ENCODE measurements at regions not wholly inside any gene's neighbourhood (a gene's known extent, or its start where the extent isn't known, plus 50 kb on each side); places are given as distances from the start of the nearest gene placed in this dataset.

DNA sequence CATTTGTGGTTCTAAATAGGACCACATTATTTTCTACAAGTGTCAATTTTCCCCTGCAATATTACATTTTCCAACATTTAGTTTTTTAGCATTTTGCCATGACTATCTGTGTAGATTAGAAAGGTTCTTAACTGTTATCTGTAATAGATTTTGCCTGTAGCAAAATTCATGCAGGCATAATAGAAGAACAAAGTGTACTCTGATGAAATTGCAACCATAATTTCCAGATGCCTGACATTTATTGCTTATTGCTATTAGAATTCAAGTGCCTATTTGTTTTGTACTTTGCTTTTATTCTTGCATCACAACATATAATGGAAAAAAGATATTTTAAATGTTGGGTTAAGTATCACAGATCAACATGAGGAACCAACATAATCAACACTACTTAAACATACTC lies 337.7 kb downstream of the TOX3 start:
- TF ChIP-seq RAD21 (CRISPR knock-in tag; IDR thresholded peaks at IDR 0.05) (no peak), E2F1 (CRISPR knock-in tag; IDR thresholded peaks at IDR 0.05) (no peak), ZNF225 (CRISPR knock-in tag; IDR thresholded peaks at IDR 0.05) (no peak), SALL1 (CRISPR knock-in tag; IDR thresholded peaks at IDR 0.05) (no peak), TBL1XR1 (IDR thresholded peaks at IDR 0.05; ENCODE audit: borderline replicate concordance, low read length, partially characterized antibody) (no peak), TOE1 (CRISPR knock-in tag; IDR thresholded peaks at IDR 0.05) (no peak), CHD4 (IDR thresholded peaks at IDR 0.05; ENCODE audit: borderline replicate concordance, low read length) (no peak), ZNF883 (CRISPR knock-in tag; IDR thresholded peaks at IDR 0.05; ENCODE audit: not compliant biosample characterization) (no peak), ZBTB33 (CRISPR knock-in tag; IDR thresholded peaks at IDR 0.05) (no peak), MAX (IDR thresholded peaks at IDR 0.05) (no peak), CAMTA2 (CRISPR knock-in tag; IDR thresholded peaks at IDR 0.05; ENCODE audit: borderline replicate concordance) (no peak), ARHGAP35 (CRISPR knock-in tag; IDR thresholded peaks at IDR 0.05; ENCODE audit: borderline replicate concordance) (no peak)
- TF ChIP-seq, protein P1, sequence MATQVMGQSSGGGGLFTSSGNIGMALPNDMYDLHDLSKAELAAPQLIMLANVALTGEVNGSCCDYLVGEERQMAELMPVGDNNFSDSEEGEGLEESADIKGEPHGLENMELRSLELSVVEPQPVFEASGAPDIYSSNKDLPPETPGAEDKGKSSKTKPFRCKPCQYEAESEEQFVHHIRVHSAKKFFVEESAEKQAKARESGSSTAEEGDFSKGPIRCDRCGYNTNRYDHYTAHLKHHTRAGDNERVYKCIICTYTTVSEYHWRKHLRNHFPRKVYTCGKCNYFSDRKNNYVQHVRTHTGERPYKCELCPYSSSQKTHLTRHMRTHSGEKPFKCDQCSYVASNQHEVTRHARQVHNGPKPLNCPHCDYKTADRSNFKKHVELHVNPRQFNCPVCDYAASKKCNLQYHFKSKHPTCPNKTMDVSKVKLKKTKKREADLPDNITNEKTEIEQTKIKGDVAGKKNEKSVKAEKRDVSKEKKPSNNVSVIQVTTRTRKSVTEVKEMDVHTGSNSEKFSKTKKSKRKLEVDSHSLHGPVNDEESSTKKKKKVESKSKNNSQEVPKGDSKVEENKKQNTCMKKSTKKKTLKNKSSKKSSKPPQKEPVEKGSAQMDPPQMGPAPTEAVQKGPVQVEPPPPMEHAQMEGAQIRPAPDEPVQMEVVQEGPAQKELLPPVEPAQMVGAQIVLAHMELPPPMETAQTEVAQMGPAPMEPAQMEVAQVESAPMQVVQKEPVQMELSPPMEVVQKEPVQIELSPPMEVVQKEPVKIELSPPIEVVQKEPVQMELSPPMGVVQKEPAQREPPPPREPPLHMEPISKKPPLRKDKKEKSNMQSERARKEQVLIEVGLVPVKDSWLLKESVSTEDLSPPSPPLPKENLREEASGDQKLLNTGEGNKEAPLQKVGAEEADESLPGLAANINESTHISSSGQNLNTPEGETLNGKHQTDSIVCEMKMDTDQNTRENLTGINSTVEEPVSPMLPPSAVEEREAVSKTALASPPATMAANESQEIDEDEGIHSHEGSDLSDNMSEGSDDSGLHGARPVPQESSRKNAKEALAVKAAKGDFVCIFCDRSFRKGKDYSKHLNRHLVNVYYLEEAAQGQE (IDR thresholded peaks at IDR 0.05; ENCODE audit: borderline replicate concordance in 1 of 2, low read depth in 1 of 2, low read length in 2 of 2): no peak
